Hematopoietic multipotent progenitor cell treated with erythropoietin and hydrocortisone succinate and interleukin-3 and kit ligand, for 6 days (in vitro differentiated cells): ENCODE measurements at regions not wholly inside any gene's neighbourhood (a gene's known extent, or its start where the extent isn't known, plus 50 kb on each side); places are given as distances from the start of the nearest gene placed in this dataset.
A peak's percentile ranks its signal among the peaks of the same experiment; 100 is the strongest.
"Not testable (repeated sequence)": the region's sequence is repeated elsewhere in the genome, so short reads cannot be mapped to it uniquely, and the experiment has no call there.

Experiments
- DNase-seq: peaks from one replicate; pipeline ENCODE4 v3.0.0-alpha.2; 2015

- DNase-seq, result peak; percentile 96
Measured at GRCh38 chr5:36739751-36740221, 133.4 kb downstream of the SLC1A3 start.

- peak; percentile 81 for DNase-seq
Measured at GRCh38 chr5:36740259-36740898, 134.0 kb downstream of the SLC1A3 start.

- no peak for DNase-seq
Measured at GRCh38 chr5:36741128-36741527, 134.7 kb downstream of the SLC1A3 start.

GRCh38 chr5:36743891-36744772 lies 132.4 kb upstream of the NIPBL start:
- DNase-seq, result peak; percentile 28

- DNase-seq, result peak; percentile 84
Measured at GRCh38 chr5:36744773-36745589, 131.6 kb upstream of the NIPBL start.

GRCh38 chr5:36747794-36748193 lies 128.8 kb upstream of the NIPBL start:
- not testable (repeated sequence) for DNase-seq

GRCh38 chr5:36751886-36752285 lies 124.7 kb upstream of the NIPBL start:
- DNase-seq, result peak; percentile 35

- DNase-seq, result no peak
Measured at GRCh38 chr5:36755342-36755741, 121.2 kb upstream of the NIPBL start.

- no peak for DNase-seq
Measured at GRCh38 chr5:36755920-36756488, 120.6 kb upstream of the NIPBL start.

GRCh38 chr5:36756848-36757247 lies 119.7 kb upstream of the NIPBL start:
- DNase-seq, result no peak

- DNase-seq, result no peak
Measured at GRCh38 chr5:36759117-36759516, 117.5 kb upstream of the NIPBL start.

GRCh38 chr5:36763454-36763853 lies 113.1 kb upstream of the NIPBL start:
- DNase-seq, result no peak

- no peak for DNase-seq
Measured at GRCh38 chr5:36765876-36766275, 110.7 kb upstream of the NIPBL start.

GRCh38 chr5:36766981-36767380 lies 109.6 kb upstream of the NIPBL start:
- no peak for DNase-seq

- no peak for DNase-seq
Measured at GRCh38 chr5:36768450-36768849, 108.1 kb upstream of the NIPBL start.

- DNase-seq, result no peak
Measured at GRCh38 chr5:36769129-36769770, 107.3 kb upstream of the NIPBL start.

GRCh38 chr5:36770125-36770524 lies 106.4 kb upstream of the NIPBL start:
- DNase-seq, result no peak

GRCh38 chr5:36772276-36773140 lies 104.1 kb upstream of the NIPBL start:
- no peak for DNase-seq

GRCh38 chr5:36777105-36777757 lies 99.3 kb upstream of the NIPBL start:
- DNase-seq, result peak; percentile 28

- no peak for DNase-seq
Measured at GRCh38 chr5:36778336-36778735, 98.2 kb upstream of the NIPBL start.

- DNase-seq, result not testable (repeated sequence)
Measured at GRCh38 chr5:36782612-36783011, 94.0 kb upstream of the NIPBL start.
